Hematopoietic multipotent progenitor cell (in vitro differentiated cells): ENCODE measurements at regions not wholly inside any gene's neighbourhood (a gene's known extent, or its start where the extent isn't known, plus 50 kb on each side); places are given as distances from the start of the nearest gene placed in this dataset.
A peak's percentile ranks its signal among the peaks of the same experiment; 100 is the strongest.
"Not testable (repeated sequence)": the region's sequence is repeated elsewhere in the genome, so short reads cannot be mapped to it uniquely, and the experiment has no call there.

ENCODE experiments used
- DNase-seq, 3 donors: peaks; one replicate each; pipeline ENCODE4 v3.0.0-alpha.2; 2011 to 2015; ENCODE audit warnings: low read depth in 2 of 3, low spot score in 2 of 3

DNA sequence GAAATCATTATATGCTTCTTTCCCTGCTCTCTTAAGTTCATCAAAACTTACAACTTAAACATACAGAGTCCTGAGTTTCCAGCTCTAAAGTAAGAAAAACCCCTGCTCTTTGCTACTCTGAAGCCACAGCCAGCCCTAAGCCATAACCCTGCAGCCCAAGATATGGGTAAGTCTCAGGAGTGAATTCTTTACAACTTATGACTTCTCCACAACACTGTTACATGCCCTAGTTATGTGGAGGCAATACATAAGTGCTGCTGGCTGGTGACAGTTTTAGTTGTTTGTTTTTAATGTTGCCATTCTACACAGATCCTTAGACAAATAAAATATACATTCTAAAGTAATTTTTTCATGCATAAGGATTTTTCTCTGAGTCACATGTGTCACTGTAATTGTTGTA lies 100.2 kb downstream of the FBXO8 start:
- DNase-seq = no peak

DNA sequence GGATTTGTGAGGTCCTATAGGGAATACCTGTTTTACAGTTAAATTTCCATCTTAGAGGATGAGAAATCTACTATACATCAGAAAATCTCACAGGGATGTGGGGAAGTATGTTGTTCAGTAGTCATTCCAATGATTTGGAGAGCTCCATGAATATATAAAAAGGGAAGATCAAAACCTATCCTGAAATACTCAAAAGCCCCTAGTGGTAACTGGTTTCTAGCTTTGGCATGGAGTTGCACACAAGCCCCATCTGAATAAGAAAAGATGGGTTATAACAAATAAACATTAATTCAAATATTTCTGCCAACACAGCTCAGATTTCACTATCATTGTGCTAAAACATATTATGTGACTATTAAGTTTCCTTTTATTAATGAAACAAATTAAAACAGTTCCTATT lies 101.6 kb downstream of the FBXO8 start:
- no peak for DNase-seq

DNA sequence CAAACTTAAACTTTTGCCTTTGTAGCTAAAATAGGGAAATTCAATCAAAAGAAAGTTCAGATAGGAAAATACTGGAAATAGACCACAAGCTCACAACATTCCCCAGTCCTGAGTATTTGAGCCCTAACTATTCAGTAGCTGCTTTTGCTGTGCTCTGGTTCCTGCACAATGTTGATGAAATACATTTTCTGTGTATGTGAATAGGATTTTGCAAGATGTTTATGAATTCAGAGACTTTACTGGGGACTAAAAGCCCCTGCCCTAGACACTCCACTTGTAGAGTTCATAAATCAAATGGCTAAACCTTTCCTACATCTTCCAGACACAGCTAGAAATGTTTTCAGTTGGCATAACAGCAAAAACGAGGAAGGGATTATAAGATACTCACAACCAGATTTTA lies 105.9 kb downstream of the FBXO8 start:
- no peak for DNase-seq

DNA sequence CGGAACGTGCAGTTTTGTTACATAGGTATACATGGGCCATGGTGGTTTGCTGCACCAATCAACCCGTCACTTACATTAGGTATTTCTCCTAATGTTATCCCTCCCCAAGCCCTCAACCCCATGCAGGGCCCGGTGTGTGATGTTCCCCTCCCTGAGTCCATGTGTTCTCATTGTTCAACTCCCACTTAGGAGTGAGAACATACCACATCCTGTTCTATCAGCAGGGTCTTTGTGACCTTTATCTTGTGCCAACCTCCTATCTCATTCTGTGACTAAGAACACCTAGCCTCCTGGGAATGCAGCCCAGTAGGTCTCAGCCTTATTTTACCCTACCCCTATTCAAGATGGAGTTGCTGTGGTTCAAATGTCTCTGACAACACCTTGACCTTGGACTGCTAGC lies 107.6 kb downstream of the FBXO8 start:
- DNase-seq = not testable (repeated sequence)

DNA sequence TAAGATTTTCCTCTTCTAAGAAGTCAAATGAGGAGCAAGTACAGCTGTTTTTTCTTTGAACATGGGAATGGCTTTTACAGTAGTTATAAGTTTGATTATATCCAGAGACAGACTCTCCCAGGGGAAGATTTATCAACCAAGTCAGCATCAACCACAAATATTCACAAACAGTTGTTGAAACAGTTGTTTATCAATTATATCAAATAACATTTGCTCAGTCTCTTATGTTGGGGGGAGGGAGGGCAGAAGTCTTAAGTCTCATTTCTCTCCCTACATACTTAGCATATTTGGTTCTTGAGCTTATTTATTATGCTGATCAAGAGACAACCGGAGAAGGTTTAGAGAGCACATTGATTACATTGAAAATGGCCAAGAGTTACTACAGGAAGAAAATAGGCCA lies 110.1 kb downstream of the FBXO8 start:
- no peak for DNase-seq

DNA sequence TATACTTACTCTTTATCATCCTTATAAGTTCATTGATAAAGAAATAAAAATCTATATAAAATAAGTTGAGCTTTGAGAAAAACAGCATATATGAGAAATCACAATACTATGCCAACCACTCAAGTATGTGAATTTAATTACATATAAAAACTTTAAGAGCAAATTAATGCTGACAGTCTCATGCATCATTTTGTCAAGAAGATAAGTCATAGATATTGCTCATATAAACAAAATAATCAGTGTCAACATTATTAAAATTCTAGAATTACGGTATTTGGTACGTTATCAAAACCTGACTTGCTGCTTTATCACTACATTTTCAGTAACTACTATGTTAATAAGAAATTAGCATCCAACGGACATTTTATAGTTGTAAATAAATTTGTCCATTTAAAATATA lies 111.2 kb downstream of the FBXO8 start:
- DNase-seq = no peak

DNA sequence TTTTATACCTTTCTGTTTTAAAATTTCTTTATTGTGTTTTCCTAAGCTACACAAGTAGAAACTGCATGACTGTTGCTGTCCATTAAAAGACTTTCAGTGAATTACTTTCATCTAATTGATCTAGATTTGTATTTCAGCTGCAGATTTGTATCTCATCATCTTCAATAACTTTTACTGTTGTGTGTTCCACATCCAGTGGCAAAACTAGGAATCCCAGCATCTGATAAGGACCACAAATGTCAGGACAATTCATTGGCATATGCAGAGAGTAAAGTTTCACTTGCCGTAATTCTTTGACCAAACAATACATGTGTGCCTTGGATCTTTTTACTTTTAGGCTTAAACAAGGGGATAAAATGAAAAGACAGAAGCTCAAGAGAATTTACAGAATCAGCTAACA lies 112.6 kb downstream of the FBXO8 start:
- no peak for DNase-seq

DNA sequence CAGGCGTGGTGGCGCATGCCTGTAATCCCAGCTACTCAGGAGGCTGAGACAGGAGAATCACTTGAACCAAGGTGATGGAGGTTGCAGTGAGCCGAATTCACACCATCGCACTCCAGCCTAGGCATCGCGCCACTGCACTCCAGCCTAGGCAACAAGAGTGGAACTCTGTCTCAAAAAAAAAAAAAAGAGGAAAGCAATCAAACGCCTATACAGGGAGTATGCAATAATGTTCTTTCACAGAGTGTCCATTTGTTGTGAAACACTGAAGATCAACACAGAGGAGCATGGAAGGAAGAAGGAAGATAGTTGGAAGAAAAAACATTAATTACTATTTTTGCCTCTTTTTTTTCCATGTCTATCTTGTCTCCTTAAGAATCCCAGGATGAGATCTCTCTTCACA lies 113.4 kb downstream of the FBXO8 start:
- DNase-seq = no peak

DNA sequence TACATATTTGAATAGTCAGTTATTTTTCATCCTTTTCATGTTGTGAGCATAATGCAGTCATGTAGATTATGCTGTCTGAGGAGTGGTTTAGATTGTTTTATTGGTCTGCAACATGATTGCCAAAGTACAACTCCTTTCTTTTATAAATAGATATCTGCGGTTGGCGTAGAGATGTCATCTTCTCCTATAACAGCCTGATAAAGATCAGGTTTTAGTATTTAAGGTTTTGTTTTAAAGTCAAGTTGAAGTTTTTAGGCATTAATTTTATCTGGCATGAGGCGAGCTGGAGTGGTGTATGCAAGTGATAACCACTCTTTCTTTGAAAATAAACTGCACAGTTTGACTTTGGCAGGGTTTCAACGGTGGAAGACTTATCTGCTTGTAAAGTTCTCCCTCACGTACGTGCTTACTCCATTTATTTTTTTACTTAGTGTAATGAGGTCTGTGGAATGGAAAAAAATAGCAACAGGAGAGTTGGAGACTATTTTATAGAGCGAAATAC lies 126.3 kb downstream of the FBXO8 start:
- no peak for DNase-seq

DNA sequence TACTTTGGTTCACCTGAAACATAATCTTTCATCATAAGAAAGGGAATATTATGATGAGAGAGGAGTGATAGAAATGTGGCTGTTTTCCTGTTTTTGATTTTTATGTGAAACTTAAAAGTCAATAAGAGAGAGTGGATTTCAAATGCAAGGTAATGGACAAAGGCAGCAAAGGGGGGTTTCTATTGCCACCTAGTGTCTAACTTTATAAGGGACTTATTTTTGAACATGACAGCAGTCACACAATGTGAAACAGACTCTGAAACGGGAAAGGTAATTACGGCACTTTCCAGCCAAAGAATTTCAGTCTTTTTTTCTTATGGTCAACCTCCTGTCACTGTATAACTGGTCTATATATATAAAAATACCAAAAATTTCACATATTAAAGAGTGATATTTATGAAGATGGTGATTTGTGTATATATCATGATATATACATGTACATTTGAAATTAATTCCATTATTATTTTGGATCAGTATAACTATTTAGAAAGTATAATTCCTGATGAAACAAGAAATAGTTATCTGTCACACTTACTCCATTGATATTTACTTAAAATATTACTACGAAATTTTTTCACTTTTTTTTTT lies 127.1 kb downstream of the FBXO8 start:
- peak in 2 of 3 donors; percentile 22 to 64 for DNase-seq

DNA sequence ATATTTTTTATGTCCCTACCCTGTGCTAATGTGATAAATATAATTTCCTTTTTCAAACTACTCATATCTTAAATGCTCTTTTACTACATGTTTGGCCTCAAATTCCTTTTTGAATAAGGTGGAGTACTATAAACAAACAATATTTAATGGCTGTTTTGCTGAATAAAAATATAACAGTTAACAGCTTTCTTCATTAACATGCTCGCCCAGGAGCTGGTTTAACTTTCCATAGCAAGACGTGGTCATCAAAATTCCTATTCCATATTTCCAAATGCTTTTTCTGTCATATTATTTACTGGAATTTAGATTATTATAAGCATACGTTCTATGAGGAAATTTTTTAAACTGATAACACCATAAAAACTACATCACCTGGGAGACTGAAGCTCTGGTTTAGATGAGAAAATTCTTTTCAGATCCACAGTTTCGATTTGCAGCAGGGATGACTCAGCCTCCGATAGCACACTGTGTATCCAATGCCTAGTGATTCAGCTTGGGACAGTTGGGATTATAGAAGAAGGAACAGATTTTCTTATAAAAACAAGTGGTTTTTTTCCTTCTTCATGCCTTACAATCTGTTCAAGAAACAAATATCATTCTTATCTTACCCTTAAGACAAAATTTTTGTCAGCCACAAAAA lies 129.1 kb downstream of the FBXO8 start:
- no peak for DNase-seq

DNA sequence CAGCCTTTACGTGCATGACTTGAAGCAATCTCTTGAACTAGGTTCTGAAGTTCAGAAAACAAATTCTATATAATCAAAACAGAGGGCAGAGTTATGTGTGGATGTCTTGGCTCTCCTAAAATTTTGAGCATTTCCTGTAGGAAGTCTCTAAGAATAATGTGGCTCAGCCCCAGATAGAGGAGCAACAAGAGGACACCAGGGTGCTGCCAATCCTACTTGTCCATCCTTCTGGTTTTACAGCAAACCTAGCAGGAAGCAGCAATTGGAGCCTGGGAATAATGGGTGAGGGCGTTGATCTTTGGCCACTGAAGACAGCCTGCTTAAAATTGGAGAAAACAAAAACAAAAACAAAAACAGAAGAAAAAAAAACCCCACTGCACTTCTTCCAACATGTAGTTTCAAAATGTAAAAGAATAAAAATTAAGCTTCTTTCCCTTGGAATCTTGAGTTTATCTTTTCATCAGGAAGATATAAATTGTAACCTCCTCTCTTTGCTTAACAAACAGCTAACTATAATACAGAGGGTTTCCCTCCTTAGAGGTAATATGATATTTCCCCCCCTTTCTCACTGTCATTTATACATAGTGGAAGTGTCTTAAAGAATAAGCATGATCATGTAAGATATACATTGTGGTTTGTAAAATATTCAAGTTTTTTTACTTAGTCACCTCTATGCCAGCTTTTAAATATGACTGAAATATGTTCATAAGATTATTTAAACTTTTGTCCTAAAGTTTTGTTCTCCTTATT lies 130.6 kb downstream of the FBXO8 start:
- DNase-seq = no peak

DNA sequence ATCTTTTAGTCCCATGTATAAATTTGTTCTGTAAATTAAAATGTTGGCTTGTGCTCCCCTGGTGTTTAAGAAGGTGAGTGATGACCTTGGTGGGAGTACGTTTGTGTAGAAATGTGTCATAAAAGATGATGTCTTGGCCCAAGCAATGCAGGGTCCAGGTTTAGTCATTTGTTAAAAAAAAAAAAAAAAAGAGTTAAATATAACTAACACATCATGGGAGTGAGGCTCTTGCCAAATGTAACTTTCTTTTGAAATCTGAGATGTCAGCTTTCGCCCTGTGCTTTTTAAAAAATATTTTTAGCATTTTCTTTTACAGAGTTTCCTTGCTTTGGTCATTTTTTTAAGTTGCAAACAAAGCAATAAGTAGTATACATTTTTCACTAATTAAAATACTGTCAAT lies 135.6 kb downstream of the FBXO8 start:
- DNase-seq = no peak

DNA sequence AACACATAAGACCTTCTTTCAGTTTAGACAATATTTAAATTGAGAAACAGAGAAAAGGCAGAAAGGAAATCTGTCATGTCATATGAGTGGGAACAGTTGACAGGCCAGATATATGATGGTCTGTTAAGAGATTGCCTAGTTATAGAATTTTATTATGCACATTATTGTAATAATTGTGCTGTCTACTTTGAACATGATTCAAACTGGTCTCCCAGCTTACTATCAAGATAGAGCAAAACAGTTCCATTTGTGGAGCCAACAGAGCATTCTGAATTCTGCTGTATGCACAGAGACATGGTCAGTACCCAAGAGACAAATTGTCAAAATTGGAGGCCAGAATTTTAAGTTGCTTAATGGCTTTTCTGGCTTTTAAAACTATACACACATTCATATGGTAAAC lies 139.4 kb downstream of the FBXO8 start:
- no peak for DNase-seq

DNA sequence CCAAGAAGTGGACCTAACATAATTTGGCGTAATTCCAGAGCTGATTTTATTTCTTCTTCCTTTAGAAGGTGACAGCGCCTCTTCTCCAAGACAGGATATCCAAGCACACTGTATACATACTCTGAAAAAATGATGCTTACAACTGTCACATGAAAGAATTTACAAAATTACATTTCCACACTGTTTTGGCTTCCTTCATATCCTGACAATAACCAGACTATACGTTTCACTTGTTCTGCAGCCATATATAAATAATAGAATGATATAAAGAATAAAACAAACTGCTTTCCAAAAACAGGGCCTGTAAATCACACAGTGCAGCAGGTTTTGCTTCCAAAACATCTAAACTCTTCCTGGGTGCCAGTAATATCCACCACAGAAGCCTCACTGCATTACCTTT lies 141.6 kb downstream of the FBXO8 start:
- DNase-seq = no peak

DNA sequence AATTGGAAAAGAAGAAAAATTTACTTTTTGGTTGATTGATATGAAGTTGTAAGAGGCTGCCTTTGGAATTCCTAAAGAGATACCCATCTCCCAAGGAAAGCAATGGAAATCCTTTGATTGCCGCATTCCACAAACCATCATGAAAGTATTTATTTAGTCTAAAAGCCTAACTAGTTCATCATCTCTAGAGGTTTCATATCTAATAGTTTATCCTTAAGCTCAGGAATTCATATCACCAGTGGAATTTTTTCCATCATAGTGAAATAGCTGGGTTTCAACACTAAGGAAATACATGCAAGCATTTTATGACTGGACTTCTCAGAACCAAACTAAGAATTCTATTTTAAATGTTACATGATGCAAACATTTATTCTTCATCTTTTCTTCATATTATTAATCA lies 144.9 kb downstream of the FBXO8 start:
- DNase-seq = no peak

DNA sequence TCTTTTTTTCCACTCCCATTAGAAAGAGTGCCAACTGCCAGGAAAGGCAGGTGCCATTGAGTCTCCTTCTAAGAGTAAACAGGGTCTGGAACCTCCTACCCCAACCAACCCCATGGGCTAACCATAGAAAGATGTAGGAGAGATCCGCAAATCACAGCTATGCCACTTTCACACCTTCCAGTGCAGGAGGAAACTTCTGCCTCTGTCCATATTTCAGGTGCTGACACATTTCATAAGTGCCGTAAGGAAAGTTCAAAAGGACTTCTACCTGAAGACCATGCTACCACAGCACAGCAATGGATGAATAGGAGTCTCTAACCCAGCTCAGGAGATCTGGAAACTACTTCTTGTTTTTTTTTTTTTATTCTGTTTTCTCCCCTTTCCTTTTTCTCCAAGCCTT lies 145.8 kb downstream of the FBXO8 start:
- DNase-seq = no peak

DNA sequence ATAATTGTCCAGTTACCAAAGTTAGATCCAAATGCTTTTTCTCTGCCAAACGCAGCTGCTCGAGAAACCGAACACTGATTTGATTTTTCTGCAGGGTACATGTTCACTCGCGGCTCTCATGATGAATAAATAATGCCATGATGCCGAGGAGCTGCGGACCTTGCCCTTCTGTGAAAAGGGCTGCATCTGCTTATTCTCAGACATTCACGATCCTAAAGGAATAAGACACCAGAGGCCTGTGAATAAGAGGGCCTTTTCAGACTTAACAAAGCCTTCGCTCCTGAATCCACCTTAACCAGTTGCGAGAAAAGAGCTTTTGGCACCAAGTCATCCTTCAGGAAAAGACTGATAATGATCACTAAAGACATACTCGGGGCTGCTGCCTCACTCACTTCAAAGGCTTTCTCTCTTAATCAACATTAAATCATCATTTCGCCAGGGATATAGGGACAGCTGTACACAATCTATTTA lies 147.5 kb downstream of the FBXO8 start:
- DNase-seq = no peak

DNA sequence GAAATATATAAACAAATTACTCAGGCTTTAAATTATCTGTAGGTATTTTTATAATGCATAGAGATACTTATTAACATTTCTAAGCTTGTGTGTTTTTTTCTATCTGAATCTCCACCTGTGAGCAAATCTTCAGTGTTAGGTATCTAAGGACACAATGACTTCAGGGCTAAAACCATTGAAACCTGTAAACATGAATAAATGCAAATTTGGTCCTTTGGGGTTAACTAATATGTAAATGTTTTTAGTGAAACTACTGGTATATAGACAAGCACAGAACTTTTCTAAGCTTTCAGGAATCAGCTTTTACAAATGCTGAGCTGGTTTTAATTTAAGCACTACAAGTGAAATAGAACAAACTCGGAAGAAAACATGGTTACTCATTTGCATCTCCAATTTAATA lies 147.9 kb downstream of the FBXO8 start:
- no peak for DNase-seq

DNA sequence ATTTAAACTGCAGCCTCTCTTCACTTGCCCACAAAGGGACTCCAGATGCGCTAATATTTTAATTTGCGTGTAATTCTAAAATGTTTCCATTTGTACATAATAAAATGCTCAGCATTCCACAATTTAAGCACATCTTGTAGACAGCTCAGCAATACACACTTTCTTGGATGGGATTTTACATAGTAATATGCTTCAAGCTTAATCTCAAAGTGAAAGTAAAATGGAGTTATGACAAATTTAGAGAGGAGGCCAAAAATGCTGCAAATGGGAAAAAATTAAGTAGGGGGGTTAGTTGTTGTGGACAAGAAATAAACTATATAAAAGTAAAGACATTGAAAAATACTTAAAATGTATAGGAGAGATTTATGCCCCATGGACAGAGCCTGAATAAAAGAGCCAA lies 149.1 kb downstream of the FBXO8 start:
- no peak for DNase-seq

DNA sequence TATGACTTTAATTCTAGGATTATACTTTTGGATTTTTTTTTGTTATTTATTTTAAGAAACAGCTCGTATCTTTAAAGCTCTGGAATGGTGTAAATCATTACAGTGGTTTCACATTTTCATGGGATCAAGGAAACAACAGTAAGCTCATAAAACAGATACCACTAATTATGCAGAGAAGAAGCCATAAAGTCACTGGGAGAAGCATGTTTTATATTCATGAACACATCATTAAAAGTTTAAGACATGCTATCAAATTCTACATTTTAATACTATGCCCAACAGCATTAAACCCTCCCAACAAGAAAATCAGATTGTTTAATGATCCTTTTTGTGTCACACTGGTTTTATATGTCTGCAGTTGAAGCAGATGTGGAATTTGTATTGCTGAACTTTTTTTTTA lies 149.9 kb downstream of the FBXO8 start:
- no peak for DNase-seq

DNA sequence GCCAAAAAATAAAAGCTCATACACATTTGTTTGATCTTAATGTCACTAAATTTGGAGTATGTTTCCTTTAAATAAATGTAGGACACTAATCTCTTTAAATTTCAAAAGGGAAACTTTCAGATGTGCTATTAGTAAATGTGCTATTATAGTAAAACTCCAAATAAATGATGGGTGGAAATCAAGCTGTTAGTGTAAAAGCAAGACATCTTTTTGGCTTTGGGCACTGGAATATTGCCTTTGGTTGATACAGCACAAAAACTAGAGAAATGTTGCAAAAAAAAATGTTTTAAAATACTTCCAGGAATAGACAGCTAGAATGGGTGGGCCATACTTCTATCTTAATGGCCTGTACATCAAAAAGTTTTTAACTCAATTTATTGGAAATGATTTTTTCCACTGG lies 151.6 kb downstream of the FBXO8 start:
- DNase-seq = no peak
